HEK293T (cell line): ENCODE measurements at regions not wholly inside any gene's neighbourhood (a gene's known extent, or its start where the extent isn't known, plus 50 kb on each side); places are given as distances from the start of the nearest gene placed in this dataset.

Source experiments
- ARNT ChIP-seq: fragments of 450-650 bp; IDR thresholded peaks from 2 replicates; pipeline ENCODE4 v1.6.1; 2017; ENCODE audit warnings: mild to moderate bottlenecking
- BHLHE40 ChIP-seq: fragments of 450-650 bp; IDR thresholded peaks from 2 replicates; pipeline ENCODE4 v1.6.1; 2016; ENCODE audit warnings: mild to moderate bottlenecking, moderate library complexity, borderline replicate concordance
- FOXA1 ChIP-seq: fragments of 450-650 bp; IDR thresholded peaks from 2 replicates; pipeline ENCODE4 v1.6.1; 2016; ENCODE audit warnings: mild to moderate bottlenecking
- FOXK2 ChIP-seq: fragments of 450-650 bp; IDR thresholded peaks from 2 replicates; pipeline ENCODE4 v1.6.1; 2016; ENCODE audit warnings: mild to moderate bottlenecking
- FOXM1 ChIP-seq: fragments of 450-650 bp; IDR thresholded peaks from 2 replicates; pipeline ENCODE4 v1.6.1; 2017; ENCODE audit warnings: mild to moderate bottlenecking, borderline replicate concordance
- HDGF ChIP-seq: fragments of 450-650 bp; IDR thresholded peaks from 2 replicates; pipeline ENCODE4 v1.6.1; 2017; ENCODE audit warnings: antibody characterized with exemption, borderline replicate concordance
- L3MBTL2 ChIP-seq: fragments of 450-650 bp; conservative IDR thresholded peaks from 2 replicates; pipeline ENCODE4 v1.6.1; 2016; ENCODE audit warnings: mild to moderate bottlenecking
- SP1 ChIP-seq: fragments of 450-650 bp; IDR thresholded peaks from 2 replicates; pipeline ENCODE4 v1.6.1; 2017
- TARDBP ChIP-seq: fragments of 450-650 bp; IDR thresholded peaks from 2 replicates; pipeline ENCODE4 v1.6.1; 2016
- ZNF384 ChIP-seq: fragments of 450-650 bp; IDR thresholded peaks from 2 replicates; pipeline ENCODE4 v1.6.1; 2016

DNA sequence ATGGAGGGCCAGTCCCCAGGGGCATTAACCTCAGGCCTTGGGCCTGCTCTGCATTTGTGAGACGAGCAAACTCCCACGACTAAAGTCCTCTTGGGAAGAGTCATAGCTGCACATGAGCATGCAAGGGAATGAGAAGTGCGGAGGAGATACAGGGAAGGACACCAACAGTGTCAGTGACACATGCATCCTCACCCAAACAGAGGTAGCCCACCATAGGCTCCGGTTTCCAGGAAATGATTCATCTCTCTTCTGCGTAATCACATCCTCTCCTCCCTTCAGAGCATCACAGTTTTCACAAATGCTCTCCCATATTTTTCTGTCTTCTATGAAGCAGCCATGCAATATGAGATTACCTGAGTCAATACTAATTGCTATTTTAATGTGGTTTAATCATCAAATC is 725.7 kb upstream of the GOT2 start:
- no peak for TF ChIP-seq TARDBP
- no peak for TF ChIP-seq ZNF384
- TF ChIP-seq SP1, result no peak
- no peak for TF ChIP-seq FOXA1
- TF ChIP-seq BHLHE40, result no peak
- no peak for TF ChIP-seq HDGF
- no peak for TF ChIP-seq ARNT
- TF ChIP-seq L3MBTL2, result no peak
- TF ChIP-seq FOXM1, result no peak
- TF ChIP-seq FOXK2, result no peak
